PFSK-1 (cell line): ENCODE measurements at regions not wholly inside any gene's neighbourhood (a gene's known extent, or its start where the extent isn't known, plus 50 kb on each side); places are given as distances from the start of the nearest gene placed in this dataset.

Experiments used
- FOXP2 ChIP-seq: optimal IDR thresholded peaks from 2 replicates; pipeline ENCODE3; 2011; ENCODE audit warnings: borderline replicate concordance, control low read depth, inconsistent platforms; ENCODE audit not compliant: insufficient read depth; ENCODE audit errors: extremely low read length, extremely low read depth
- POLR2AphosphoS5 ChIP-seq: IDR thresholded peaks from 2 replicates; pipeline ENCODE4 v1.6.1; 2012; ENCODE audit warnings: low read depth, mild to moderate bottlenecking, control low read depth, low read length, moderate library complexity

- TF ChIP-seq FOXP2 (no peak), POLR2AphosphoS5 (no peak)
These were observed 1233.1 kb downstream of the PLA2G4A start for GRCh38 chr1:188061881-188062280.
